H1 (cell line): ENCODE measurements at regions not wholly inside any gene's neighbourhood (a gene's known extent, or its start where the extent isn't known, plus 50 kb on each side); places are given as distances from the start of the nearest gene placed in this dataset.

Experiments
- BCL11A ChIP-seq, 2 experiments: IDR thresholded peaks; one replicate each; pipeline ENCODE4 v1.6.1; 2011; ENCODE audit warnings: low read depth in 2 of 2, low read length in 2 of 2, mild to moderate bottlenecking in 2 of 2
- BRCA1 ChIP-seq: IDR thresholded peaks from 2 replicates; pipeline ENCODE4 v1.6.1; 2012; ENCODE audit warnings: low read depth, low read length, improper control_type of control experiment
- MAFK ChIP-seq: IDR thresholded peaks from 2 replicates; pipeline ENCODE4 v1.6.1; 2012; ENCODE audit warnings: low read depth, mild to moderate bottlenecking, improper control_type of control experiment, low read length
- RXRA ChIP-seq: IDR thresholded peaks from 2 replicates; pipeline ENCODE4 v1.6.1; 2011; ENCODE audit warnings: low read depth, mild to moderate bottlenecking, low read length, moderate library complexity; ENCODE audit not compliant: insufficient read depth
- SIN3A ChIP-seq, 2 experiments: IDR thresholded peaks in 1 of 2; conservative IDR thresholded peaks in 1 of 2; 2 replicates each; pipeline ENCODE4 v1.6.1; 2011 to 2012; ENCODE audit warnings: low read length in 2 of 2, improper control_type of control experiment in 1 of 2, low read depth in 1 of 2, mild to moderate bottlenecking in 1 of 2
- TF ChIP-seq, protein P1 (sequence below): IDR thresholded peaks from 2 replicates; pipeline ENCODE4 v1.6.1; 2011; ENCODE audit warnings: low read length, improper control_type of control experiment
- TF ChIP-seq, protein P2 (sequence below): fragments of 300-600 bp; sonication (generic); IDR thresholded peaks from 2 replicates; pipeline ENCODE4 v1.7.1; 2012; ENCODE audit warnings: low read length, moderate library complexity, mild to moderate bottlenecking, inconsistent platforms; ENCODE audit not compliant: insufficient replicate concordance

DNA sequence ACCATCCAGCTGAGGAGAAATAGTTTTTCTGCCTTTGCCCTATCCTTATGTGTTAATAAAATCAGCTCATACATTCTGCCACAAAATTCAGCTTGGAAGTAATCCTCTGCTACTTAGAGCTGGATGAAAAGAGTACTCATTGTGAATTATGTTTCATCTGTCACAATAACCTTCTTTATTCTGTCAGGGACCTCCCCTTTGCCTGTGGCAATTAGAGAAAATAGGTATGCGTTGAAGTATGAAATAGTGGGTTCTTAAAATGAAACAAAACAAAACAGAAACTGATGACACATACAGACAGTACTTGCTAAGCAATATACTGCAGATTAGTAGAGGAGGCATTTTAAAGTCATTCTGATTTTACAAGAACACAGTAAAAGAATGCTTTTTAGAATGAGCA, 578.5 kb downstream of the USP25 start (continued):
- TF ChIP-seq MAFK (no peak), BCL11A (IDR thresholded peaks at IDR 0.05; ENCODE audit: low read depth in 2 of 2, low read length in 2 of 2) (no peak), RXRA (no peak), BRCA1 (no peak), SIN3A (conservative IDR thresholded peaks at IDR 0.05 in 1 of 2, IDR thresholded peaks at IDR 0.05 in 1 of 2; ENCODE audit: low read depth in 1 of 2, low read length in 2 of 2) (no peak)
- TF ChIP-seq, protein P1, sequence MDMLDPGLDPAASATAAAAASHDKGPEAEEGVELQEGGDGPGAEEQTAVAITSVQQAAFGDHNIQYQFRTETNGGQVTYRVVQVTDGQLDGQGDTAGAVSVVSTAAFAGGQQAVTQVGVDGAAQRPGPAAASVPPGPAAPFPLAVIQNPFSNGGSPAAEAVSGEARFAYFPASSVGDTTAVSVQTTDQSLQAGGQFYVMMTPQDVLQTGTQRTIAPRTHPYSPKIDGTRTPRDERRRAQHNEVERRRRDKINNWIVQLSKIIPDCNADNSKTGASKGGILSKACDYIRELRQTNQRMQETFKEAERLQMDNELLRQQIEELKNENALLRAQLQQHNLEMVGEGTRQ: no peak
- TF ChIP-seq, protein P2, sequence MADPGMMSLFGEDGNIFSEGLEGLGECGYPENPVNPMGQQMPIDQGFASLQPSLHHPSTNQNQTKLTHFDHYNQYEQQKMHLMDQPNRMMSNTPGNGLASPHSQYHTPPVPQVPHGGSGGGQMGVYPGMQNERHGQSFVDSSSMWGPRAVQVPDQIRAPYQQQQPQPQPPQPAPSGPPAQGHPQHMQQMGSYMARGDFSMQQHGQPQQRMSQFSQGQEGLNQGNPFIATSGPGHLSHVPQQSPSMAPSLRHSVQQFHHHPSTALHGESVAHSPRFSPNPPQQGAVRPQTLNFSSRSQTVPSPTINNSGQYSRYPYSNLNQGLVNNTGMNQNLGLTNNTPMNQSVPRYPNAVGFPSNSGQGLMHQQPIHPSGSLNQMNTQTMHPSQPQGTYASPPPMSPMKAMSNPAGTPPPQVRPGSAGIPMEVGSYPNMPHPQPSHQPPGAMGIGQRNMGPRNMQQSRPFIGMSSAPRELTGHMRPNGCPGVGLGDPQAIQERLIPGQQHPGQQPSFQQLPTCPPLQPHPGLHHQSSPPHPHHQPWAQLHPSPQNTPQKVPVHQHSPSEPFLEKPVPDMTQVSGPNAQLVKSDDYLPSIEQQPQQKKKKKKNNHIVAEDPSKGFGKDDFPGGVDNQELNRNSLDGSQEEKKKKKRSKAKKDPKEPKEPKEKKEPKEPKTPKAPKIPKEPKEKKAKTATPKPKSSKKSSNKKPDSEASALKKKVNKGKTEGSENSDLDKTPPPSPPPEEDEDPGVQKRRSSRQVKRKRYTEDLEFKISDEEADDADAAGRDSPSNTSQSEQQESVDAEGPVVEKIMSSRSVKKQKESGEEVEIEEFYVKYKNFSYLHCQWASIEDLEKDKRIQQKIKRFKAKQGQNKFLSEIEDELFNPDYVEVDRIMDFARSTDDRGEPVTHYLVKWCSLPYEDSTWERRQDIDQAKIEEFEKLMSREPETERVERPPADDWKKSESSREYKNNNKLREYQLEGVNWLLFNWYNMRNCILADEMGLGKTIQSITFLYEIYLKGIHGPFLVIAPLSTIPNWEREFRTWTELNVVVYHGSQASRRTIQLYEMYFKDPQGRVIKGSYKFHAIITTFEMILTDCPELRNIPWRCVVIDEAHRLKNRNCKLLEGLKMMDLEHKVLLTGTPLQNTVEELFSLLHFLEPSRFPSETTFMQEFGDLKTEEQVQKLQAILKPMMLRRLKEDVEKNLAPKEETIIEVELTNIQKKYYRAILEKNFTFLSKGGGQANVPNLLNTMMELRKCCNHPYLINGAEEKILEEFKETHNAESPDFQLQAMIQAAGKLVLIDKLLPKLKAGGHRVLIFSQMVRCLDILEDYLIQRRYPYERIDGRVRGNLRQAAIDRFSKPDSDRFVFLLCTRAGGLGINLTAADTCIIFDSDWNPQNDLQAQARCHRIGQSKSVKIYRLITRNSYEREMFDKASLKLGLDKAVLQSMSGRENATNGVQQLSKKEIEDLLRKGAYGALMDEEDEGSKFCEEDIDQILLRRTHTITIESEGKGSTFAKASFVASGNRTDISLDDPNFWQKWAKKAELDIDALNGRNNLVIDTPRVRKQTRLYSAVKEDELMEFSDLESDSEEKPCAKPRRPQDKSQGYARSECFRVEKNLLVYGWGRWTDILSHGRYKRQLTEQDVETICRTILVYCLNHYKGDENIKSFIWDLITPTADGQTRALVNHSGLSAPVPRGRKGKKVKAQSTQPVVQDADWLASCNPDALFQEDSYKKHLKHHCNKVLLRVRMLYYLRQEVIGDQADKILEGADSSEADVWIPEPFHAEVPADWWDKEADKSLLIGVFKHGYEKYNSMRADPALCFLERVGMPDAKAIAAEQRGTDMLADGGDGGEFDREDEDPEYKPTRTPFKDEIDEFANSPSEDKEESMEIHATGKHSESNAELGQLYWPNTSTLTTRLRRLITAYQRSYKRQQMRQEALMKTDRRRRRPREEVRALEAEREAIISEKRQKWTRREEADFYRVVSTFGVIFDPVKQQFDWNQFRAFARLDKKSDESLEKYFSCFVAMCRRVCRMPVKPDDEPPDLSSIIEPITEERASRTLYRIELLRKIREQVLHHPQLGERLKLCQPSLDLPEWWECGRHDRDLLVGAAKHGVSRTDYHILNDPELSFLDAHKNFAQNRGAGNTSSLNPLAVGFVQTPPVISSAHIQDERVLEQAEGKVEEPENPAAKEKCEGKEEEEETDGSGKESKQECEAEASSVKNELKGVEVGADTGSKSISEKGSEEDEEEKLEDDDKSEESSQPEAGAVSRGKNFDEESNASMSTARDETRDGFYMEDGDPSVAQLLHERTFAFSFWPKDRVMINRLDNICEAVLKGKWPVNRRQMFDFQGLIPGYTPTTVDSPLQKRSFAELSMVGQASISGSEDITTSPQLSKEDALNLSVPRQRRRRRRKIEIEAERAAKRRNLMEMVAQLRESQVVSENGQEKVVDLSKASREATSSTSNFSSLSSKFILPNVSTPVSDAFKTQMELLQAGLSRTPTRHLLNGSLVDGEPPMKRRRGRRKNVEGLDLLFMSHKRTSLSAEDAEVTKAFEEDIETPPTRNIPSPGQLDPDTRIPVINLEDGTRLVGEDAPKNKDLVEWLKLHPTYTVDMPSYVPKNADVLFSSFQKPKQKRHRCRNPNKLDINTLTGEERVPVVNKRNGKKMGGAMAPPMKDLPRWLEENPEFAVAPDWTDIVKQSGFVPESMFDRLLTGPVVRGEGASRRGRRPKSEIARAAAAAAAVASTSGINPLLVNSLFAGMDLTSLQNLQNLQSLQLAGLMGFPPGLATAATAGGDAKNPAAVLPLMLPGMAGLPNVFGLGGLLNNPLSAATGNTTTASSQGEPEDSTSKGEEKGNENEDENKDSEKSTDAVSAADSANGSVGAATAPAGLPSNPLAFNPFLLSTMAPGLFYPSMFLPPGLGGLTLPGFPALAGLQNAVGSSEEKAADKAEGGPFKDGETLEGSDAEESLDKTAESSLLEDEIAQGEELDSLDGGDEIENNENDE: no peak
